ENCODE measurements at regions not wholly inside any gene's neighbourhood (a gene's known extent, or its start where the extent isn't known, plus 50 kb on each side); places are given as distances from the start of the nearest gene placed in this dataset.

DNA sequence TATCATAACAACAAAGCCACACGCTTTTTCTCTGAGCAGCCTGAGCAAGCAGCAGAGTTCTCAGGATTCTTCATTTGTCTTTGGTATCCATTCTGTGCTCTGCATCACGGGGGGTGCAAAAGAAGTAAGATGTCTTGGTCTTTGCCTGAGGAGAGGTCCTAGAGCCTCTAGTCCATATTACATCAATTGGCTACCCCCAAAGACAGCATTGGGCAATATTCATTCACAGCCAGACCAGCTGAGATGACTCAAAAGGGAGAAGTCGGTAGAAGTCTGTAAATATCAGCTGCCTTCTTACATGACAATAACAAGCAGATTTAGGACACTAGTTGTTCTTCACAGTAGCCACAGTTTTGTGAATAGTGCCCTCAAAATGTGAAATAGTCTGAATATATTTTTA lies 66.6 kb downstream of the FZD1 start:
- TF ChIP-seq, protein P1, sequence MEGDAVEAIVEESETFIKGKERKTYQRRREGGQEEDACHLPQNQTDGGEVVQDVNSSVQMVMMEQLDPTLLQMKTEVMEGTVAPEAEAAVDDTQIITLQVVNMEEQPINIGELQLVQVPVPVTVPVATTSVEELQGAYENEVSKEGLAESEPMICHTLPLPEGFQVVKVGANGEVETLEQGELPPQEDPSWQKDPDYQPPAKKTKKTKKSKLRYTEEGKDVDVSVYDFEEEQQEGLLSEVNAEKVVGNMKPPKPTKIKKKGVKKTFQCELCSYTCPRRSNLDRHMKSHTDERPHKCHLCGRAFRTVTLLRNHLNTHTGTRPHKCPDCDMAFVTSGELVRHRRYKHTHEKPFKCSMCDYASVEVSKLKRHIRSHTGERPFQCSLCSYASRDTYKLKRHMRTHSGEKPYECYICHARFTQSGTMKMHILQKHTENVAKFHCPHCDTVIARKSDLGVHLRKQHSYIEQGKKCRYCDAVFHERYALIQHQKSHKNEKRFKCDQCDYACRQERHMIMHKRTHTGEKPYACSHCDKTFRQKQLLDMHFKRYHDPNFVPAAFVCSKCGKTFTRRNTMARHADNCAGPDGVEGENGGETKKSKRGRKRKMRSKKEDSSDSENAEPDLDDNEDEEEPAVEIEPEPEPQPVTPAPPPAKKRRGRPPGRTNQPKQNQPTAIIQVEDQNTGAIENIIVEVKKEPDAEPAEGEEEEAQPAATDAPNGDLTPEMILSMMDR (IDR thresholded peaks at IDR 0.05), result no peak

DNA sequence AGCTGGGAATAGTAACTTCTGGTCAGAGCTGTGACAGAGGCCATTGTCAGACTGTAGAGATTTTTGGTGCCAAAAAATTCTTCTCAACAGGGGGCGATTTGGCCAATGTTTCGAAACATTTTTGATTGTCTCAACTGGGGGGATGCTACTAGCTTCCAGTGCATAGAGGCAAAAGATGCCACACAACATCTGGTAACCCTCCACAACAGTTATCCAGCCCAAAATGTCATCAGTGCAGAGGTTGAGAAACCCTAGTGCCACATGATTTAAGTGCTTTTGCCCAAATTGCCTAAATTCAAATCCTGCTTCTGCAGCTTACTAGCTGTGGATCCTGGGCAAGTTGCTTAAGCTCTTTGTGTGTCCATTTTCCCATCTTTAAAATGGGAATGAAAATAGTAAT lies 71.9 kb downstream of the FZD1 start:
- TF ChIP-seq, protein P1 (IDR thresholded peaks at IDR 0.05), result no peak

DNA sequence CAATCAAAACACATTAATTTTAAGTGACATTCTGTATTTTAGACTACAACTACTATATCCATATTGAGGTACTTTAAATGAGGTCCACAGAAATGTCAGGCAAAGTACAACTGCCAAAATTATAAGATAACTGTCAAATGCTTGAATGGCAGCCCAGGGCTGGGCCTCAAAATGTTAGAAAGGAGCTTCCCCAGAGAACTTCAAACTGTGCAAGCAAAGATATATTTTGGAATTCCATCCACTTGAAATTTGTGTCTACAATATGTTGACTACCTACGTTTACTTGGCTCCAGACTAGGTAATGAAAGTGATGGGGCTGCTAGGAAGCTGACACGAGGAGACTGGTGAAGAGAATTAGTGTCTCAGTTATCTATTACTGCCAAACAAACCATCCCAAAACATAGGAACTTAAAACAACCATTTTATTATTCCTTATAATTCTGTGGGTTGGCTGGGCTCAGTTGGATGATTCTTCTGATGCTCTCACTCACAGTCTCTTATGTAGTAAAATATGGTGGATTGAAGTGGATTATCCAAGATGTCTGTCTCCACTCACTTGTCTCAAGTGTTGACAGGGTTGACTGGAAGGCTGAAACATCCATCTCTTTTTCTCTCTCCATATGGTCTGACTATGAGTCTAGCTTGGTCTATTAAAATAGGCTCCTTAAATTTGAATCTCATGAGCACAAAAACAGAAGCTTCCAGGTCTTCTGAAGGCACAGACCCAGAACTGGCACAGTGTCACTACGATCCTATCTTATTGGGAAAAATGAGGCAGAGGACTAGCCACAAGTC lies 74.2 kb downstream of the FZD1 start:
- TF ChIP-seq, protein P1 (IDR thresholded peaks at IDR 0.05), result no peak

DNA sequence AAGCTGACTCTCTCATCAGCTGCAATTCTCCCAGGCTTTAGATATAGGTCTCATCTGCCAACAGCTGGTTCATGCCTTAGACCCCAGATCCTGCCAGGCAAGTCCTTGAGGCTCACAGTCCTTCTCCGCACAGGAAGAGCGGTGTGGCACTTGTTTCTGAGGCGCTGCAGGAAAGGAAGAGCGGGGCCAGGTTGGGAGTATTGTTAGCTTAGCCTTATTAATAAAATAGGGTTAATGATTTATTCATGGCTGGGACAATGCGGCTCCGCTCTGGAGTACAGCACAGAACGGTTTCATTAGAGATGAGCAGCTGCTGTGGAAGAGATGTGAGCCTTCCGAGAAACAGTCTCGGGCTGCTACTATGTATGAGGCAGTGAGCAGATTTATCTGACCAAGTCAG lies 78.1 kb downstream of the FZD1 start:
- TF ChIP-seq, protein P1 (IDR thresholded peaks at IDR 0.05), result no peak

DNA sequence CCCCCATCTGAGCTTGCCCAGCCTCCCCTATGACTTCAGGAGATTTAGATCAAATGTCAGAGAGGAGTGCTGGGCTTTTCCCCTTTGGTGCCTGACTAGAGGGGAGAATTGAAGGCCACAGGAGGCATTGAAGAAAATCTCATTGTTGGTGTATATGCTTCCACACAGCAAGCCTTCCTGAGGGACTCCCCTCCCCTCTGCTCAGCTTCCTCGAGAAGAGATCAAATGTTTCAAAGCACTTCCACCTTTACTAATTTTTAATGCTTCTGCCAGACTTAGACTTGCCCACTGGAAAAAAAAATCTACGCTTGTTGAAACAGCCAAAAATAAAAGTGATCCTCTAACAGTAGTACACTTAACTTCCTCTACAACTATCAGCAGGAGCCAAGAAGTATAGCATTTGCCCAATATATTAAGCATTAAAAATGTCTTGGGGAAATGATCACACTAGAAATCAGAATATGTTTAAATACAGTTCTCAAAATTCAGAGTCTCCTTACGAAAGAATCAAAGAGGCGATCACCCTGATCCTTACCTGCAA lies 79.3 kb downstream of the FZD1 start:
- TF ChIP-seq, protein P1 (IDR thresholded peaks at IDR 0.05), result no peak

DNA sequence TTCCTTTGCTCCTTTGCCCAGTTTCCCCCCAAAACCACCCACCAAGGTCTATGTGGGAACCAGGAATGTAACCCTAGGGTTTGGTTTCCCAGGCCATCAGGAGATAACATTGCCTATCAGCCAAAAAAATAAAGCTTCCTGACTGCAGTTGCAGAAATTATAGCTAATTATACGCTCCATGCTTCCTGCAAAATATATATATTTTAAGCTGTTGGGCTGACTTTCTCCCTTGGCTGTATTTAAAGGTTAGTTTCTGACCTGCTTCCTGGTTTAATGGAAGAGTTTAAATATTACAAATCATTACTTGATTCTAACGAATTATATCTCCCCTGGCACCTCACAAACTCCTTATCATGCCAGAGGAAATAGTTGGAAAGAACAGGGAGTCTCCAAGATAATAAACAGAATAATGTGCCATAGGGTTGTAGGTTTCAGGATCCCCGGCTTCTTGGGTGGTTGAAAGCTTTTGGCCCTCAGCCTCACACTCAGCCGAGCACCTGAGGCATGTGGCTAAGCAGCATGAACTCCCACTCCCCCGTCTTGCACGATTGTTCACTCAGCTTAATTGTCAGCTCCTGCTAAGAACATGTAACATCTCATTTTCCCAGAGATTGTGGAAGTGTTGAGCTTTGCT lies 79.9 kb downstream of the FZD1 start:
- TF ChIP-seq, protein P1 (IDR thresholded peaks at IDR 0.05), result no peak

DNA sequence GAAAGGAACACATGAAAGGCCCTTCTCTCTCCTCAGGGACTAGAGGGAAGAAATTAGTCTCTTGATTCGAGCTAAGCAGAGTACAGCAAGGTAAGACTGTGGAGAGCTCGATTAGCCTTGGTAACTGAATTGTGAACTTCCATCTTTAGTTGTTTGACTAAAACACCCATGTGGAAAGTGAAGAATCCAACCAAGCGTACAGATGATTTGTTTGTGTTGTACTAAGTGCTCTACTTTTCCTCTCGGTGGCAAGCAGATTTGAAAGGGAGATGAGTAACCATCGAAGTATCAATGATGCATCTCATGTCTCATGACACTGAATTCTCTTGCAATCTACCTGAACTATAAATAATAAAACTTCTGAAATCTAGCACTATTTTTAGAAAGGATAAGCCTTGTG lies 80.7 kb downstream of the FZD1 start:
- TF ChIP-seq, protein P1 (IDR thresholded peaks at IDR 0.05), result no peak
